PFSK-1 (cell line): ENCODE measurements at regions not wholly inside any gene's neighbourhood (a gene's known extent, or its start where the extent isn't known, plus 50 kb on each side); places are given as distances from the start of the nearest gene placed in this dataset.

ENCODE experiments used
- FOXP2 ChIP-seq: optimal IDR thresholded peaks from 2 replicates; pipeline ENCODE3; 2011; ENCODE audit warnings: borderline replicate concordance, control low read depth, inconsistent platforms; ENCODE audit not compliant: insufficient read depth; ENCODE audit errors: extremely low read length, extremely low read depth
- POLR2AphosphoS5 ChIP-seq: IDR thresholded peaks from 2 replicates; pipeline ENCODE4 v1.6.1; 2012; ENCODE audit warnings: low read depth, mild to moderate bottlenecking, control low read depth, low read length, moderate library complexity
- REST ChIP-seq, 2 experiments: IDR thresholded peaks; 2 replicates each; pipeline versions ENCODE4 v1.6.1 to v1.8.0; 2011 to 2012; ENCODE audit warnings: low read depth in 2 of 2, low read length in 2 of 2, control low read depth in 1 of 2, inconsistent platforms in 1 of 2, mild to moderate bottlenecking in 1 of 2, moderate library complexity in 1 of 2; ENCODE audit not compliant: insufficient read depth in 1 of 2
- SIN3A ChIP-seq: IDR thresholded peaks from 2 replicates; pipeline ENCODE4 v1.6.1; 2012; ENCODE audit warnings: mild to moderate bottlenecking, low read length, moderate library complexity, borderline replicate concordance; ENCODE audit not compliant: insufficient read depth
- TAF1 ChIP-seq: IDR thresholded peaks from 2 replicates; pipeline ENCODE4 v1.6.1; 2012; ENCODE audit warnings: low read length, control low read depth, borderline replicate concordance; ENCODE audit not compliant: insufficient read depth

GRCh38 chr15:62407962-62408361 lies 242.9 kb upstream of the C2CD4B start:
- no peak for TF ChIP-seq POLR2AphosphoS5
- no peak for TF ChIP-seq REST (IDR thresholded peaks at IDR 0.05; ENCODE audit: insufficient read depth in 1 of 2, low read depth in 2 of 2, low read length in 2 of 2)
- no peak for TF ChIP-seq SIN3A
- no peak for TF ChIP-seq TAF1
- TF ChIP-seq FOXP2 = no peak
